ENCODE measurements at regions not wholly inside any gene's neighbourhood (a gene's known extent, or its start where the extent isn't known, plus 50 kb on each side); places are given as distances from the start of the nearest gene placed in this dataset.

DNA sequence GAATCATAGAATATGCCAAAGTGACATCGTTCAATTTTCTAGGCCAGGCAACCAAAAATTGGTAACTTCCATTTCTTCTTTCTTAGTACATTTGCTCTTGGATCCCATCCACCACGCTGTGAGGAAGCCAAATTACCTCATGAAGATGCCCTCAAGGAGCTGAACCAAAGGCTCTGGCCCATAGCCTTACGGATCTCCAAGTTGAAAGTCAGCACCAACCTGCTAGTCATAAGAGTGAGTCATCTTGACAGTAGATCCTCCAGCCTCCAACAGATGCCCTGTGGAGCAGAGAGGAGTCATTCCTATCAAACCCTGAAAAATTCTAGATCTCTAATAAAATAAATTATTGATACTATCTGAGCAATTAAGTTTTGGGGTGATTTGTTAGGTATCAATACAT lies 322.5 kb upstream of the COL8A1 start:
- TF ChIP-seq POLR2A (IDR thresholded peaks at IDR 0.05): no peak
- TF ChIP-seq, protein P1, sequence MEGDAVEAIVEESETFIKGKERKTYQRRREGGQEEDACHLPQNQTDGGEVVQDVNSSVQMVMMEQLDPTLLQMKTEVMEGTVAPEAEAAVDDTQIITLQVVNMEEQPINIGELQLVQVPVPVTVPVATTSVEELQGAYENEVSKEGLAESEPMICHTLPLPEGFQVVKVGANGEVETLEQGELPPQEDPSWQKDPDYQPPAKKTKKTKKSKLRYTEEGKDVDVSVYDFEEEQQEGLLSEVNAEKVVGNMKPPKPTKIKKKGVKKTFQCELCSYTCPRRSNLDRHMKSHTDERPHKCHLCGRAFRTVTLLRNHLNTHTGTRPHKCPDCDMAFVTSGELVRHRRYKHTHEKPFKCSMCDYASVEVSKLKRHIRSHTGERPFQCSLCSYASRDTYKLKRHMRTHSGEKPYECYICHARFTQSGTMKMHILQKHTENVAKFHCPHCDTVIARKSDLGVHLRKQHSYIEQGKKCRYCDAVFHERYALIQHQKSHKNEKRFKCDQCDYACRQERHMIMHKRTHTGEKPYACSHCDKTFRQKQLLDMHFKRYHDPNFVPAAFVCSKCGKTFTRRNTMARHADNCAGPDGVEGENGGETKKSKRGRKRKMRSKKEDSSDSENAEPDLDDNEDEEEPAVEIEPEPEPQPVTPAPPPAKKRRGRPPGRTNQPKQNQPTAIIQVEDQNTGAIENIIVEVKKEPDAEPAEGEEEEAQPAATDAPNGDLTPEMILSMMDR (IDR thresholded peaks at IDR 0.05): no peak
- TF ChIP-seq EP300 (IDR thresholded peaks at IDR 0.05): no peak
- no peak for TF ChIP-seq POLR2AphosphoS5 (IDR thresholded peaks at IDR 0.05)

Data from gastroesophageal sphincter (tissue), 3 donors.